ENCODE measurements at regions not wholly inside any gene's neighbourhood (a gene's known extent, or its start where the extent isn't known, plus 50 kb on each side); places are given as distances from the start of the nearest gene placed in this dataset.
A peak's percentile ranks its signal among the peaks of the same experiment; 100 is the strongest.

DNA sequence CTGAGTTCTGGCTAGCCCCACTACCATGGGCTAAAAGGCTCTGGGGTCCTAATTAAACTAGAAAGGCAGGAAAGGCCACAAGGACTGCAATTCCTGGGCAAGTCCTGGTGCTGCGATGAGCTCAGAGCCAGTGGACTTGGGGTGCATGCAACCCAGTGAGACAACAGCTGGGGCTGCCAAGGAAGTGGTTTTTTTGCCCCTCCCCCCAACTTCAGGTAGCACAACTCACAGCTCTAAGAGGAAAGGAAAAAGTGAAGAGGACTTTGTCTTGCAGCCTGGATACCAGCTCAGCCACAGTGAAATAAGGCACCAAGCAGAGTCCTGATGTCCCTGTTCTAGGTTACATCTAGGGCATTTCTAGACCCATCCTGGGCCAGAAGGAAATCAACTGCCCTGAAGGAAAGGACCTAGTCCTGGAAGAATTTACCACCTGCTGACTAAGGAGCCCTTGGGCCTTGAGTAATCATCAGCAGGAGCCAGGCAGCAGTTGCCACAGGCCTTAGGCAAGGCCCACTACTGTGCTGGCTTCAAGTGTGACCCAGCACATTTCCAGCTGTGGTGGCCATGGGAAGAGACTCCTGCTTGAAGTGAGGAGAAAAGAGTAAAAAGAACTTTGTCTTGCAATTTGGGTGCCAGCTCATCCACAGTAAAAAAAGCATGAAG lies 358.4 kb downstream of the BTBD3 start:
- Histone ChIP-seq H3K4me2 (no peak overlapping the region), H3K9me3 (replicated peaks in 1 of 11) (no peaks in the 10 kb centered on the region), H3K27me3 (no peaks in the 10 kb centered on the region), H3K4me1 (no peaks in the 10 kb centered on the region), H3K27ac (no peak overlapping the region), H3K36me3 (no peaks in the 10 kb centered on the region), H3K9ac (no peak overlapping the region), H4K20me1 (no peaks in the 10 kb centered on the region), H3K4me3 (no peak overlapping the region)
- TF ChIP-seq Cebpa-rat (IDR thresholded peaks at IDR 0.05): no peak

DNA sequence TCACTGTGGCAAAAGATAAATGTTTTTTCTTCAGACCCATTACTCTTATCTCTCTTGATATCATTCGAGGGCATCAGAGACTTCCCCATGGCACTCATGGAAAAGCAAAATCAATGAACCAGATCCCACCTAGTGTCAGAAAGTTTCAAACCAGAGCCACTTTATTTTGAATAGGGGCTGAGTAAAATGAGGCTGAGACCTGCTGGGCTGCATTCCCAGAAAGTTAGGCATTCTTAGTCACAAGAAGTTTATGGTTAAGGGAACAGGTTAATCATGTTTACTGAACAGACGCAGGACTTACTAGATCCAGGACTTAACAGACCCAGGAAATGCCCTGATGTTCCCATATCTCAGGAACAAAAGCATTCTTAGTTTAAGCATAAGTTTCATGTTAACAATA lies 369.9 kb downstream of the BTBD3 start:
- no peak overlapping the region for H3K4me2 ChIP-seq
- no peak for TF ChIP-seq Cebpa-rat (IDR thresholded peaks at IDR 0.05)
- no peak overlapping the region for H3K9ac ChIP-seq

DNA sequence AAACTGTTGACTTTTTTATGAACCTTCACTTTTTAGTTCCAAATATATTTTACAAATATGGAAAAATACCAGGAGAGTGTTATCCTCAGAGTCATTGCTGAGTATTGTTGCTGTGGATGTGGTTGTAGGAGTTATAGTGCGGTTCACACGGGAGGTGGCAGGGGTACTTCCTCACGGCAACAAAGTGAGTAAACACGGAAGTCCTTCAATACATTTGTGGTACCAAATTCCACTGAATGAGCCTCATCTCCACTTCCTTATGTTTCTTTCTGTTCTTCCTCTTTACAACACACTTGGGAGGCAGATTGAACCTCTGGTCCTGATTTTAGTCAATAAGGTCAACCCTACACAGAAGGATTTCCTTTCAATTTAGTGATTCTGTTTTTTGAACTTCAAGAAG lies 371.8 kb downstream of the BTBD3 start:
- TF ChIP-seq Cebpa-rat (IDR thresholded peaks at IDR 0.05): no peak
- no peaks in the 10 kb centered on the region for H3K27me3 ChIP-seq
- H3K27ac ChIP-seq: no peak overlapping the region
- H3K4me3 ChIP-seq: no peak overlapping the region
- peaks cover 0 to 10% (median 6%) of the 10 kb centered on the region in 11 experiments; a peak in 7 of 22 replicates for H3K9me3 ChIP-seq (replicated peaks in 1 of 11)
- H3K36me3 ChIP-seq: no peaks in the 10 kb centered on the region
- H3K4me1 ChIP-seq: no peaks in the 10 kb centered on the region
- H3K9ac ChIP-seq: no peak overlapping the region
- no peaks in the 10 kb centered on the region for H4K20me1 ChIP-seq
- no peak overlapping the region for H3K4me2 ChIP-seq

More for the DNA sequence above, 369.9 kb downstream of the BTBD3 start:
- H3K4me3 ChIP-seq: no peak overlapping the region
- H3K36me3 ChIP-seq: no peaks in the 10 kb centered on the region
- no peak overlapping the region for H3K27ac ChIP-seq
- peaks cover 0 to 9% (median 5%) of the 10 kb centered on the region in 11 experiments; a peak in 6 of 22 replicates for H3K9me3 ChIP-seq (replicated peaks in 1 of 11)
- H4K20me1 ChIP-seq: no peaks in the 10 kb centered on the region
- H3K27me3 ChIP-seq: no peaks in the 10 kb centered on the region
- no peaks in the 10 kb centered on the region for H3K4me1 ChIP-seq

DNA sequence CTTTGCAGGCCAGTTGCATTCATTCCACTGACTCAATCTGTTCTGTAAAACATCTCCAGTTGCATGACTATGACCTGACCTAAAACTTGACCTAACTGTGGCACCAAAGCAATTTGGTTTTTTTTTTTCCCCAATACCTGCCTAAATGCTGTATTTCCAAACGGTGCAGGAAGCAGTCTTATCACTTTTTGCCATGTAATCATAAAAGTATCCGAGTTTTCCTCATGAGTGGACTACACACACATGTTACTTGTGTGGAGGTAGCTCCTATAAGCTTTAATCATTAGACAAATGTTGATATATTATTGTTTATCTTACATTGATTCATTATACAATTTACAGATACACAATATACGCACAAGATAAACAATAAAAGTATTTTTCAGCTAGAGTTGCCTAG lies 373.7 kb downstream of the BTBD3 start:
- no peaks in the 10 kb centered on the region for H3K27me3 ChIP-seq
- no peaks in the 10 kb centered on the region for H3K4me1 ChIP-seq
- no peak overlapping the region for H3K4me2 ChIP-seq
- H3K27ac ChIP-seq: no peak overlapping the region
- H3K9me3 ChIP-seq (replicated peaks in 1 of 11): peaks cover 0 to 10% (median 6%) of the 10 kb centered on the region in 11 experiments; a peak in 7 of 22 replicates
- no peak overlapping the region for H3K9ac ChIP-seq
- no peaks in the 10 kb centered on the region for H4K20me1 ChIP-seq
- TF ChIP-seq Cebpa-rat (IDR thresholded peaks at IDR 0.05): no peak
- H3K36me3 ChIP-seq: no peaks in the 10 kb centered on the region
- H3K4me3 ChIP-seq: no peak overlapping the region

DNA sequence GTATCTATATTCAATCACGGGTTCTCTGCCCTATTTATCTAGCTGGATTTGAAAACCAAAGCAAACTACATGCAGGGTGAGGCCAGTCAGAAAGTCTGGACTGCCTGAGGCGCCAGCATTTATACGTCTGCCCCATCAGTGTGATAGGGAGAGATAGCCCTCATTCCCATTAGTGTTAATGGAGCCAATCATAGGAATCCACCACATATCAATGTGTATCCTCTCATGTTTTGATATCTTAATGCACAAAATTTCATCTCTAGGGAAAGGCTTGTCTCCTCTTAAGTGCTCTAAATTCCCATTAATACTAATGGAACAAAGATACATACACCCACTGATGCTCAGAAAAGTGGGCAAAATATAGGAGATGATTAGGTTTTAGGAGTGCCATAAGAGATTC lies 376.2 kb downstream of the BTBD3 start:
- H4K20me1 ChIP-seq: no peaks in the 10 kb centered on the region
- H3K27me3 ChIP-seq: no peaks in the 10 kb centered on the region
- H3K36me3 ChIP-seq: no peaks in the 10 kb centered on the region
- no peak overlapping the region for H3K27ac ChIP-seq
- H3K9ac ChIP-seq: no peak overlapping the region
- no peak overlapping the region for H3K4me3 ChIP-seq
- no peak for TF ChIP-seq Cebpa-rat (IDR thresholded peaks at IDR 0.05)
- H3K4me1 ChIP-seq: no peaks in the 10 kb centered on the region
- no peak overlapping the region for H3K4me2 ChIP-seq
- H3K9me3 ChIP-seq (replicated peaks in 1 of 11): peaks cover 16 to 34% (median 23%) of the 10 kb centered on the region in 11 experiments

DNA sequence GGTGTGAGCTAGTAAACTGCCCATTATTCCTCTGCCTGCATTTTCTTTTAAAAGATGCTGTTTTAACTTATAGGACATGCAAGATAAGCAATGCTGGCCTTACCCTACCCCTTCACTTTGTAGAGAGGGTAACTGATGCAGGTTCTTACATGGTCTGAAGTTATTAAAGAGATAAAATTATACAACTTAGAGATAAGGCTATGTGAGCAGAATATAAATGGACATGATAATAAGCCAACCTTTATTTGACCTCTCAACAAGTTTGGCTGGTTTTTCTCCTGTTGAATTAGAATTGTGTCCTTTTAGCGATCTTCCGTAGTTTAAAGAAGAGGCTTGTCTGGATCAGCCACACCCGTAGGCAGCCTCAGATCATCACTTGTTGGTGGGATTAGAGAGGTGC lies 377.0 kb downstream of the BTBD3 start:
- Histone ChIP-seq H3K9me3 (replicated peaks in 1 of 11) (peaks cover 23 to 42% (median 30%) of the 10 kb centered on the region in 11 experiments), H4K20me1 (no peaks in the 10 kb centered on the region), H3K27me3 (no peaks in the 10 kb centered on the region), H3K27ac (no peak overlapping the region), H3K4me1 (no peaks in the 10 kb centered on the region), H3K36me3 (no peaks in the 10 kb centered on the region), H3K9ac (no peak overlapping the region), H3K4me3 (no peak overlapping the region), H3K4me2 (no peak overlapping the region)
- TF ChIP-seq Cebpa-rat (IDR thresholded peaks at IDR 0.05): no peak

DNA sequence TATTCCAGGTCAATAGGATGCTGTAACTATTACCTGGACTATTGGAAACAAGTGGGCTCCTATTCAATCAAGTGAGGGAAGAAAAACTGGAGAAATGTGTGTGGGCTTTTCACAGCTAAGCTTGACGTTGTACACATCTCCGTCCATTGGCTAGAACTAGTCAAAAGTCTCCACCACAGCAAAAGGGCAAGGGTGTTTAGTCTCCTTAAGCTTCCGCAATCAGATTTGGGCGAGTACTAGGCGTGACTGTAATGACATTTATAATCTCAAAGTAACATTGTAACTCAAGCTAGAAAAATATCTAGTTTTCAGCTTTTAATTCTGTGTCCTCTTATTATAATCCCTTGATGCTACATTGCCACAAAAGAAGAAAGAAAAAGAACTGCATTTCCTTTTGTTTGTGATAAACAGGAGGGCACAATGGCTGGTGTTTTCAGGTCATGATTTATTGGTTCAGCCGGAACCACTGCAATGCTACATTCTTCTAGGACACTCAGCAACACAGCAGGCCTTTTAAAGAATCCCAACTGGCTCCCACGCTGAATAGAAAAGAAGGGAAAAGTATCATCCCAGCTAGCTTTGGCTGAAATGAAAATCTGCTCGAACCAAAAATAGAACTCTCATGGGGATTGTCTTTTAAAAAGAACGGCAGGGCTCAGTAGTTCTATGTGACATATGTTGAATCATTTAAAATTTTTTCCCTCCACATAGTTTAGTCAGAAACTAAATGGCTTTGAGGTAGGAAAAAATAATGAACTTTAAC lies 387.7 kb downstream of the BTBD3 start:
- H3K27me3 ChIP-seq: no peaks in the 10 kb centered on the region
- no peak overlapping the region for H3K4me3 ChIP-seq
- no peak overlapping the region for H3K27ac ChIP-seq
- no peak for TF ChIP-seq Cebpa-rat (IDR thresholded peaks at IDR 0.05)
- H3K9me3 ChIP-seq (replicated peaks in 1 of 11): peaks cover 0 to 16% (median 12%) of the 10 kb centered on the region in 11 experiments; a peak in 16 of 22 replicates
- H3K4me1 ChIP-seq: peaks cover 0 to 13% (median 9%) of the 10 kb centered on the region in 10 experiments; a peak in 12 of 20 replicates
- no peak overlapping the region for H3K9ac ChIP-seq
- no peaks in the 10 kb centered on the region for H4K20me1 ChIP-seq
- peak overlapping the region in 8 of 11 experiments; percentile 18 to 65 (median 45); a peak in 14 of 22 replicates for H3K4me2 ChIP-seq
- no peaks in the 10 kb centered on the region for H3K36me3 ChIP-seq

DNA sequence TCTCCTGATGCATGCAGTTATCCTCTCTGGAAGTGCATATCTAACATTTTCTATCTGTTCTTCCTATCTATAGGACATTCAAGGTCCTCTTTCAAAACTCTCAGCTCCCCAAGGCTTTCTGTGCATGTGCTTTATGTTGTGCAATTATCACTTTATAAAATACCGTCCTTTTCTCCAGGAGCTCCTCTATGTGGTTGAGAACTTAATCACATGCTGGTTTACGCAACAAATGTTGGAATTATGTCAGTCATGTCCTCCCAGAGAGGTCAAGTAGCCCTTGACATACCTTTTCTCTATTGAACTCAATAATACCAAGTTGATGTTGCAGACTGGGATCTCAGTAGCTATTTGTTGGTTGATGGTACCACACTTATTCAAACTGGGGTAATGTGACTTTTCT lies 388.4 kb downstream of the BTBD3 start:
- Histone ChIP-seq H3K9ac (no peak overlapping the region), H3K4me1 (peaks cover 0 to 13% (median 9%) of the 10 kb centered on the region in 10 experiments; a peak in 12 of 20 replicates), H3K4me2 (peak overlapping the region in 7 of 11 experiments; percentile 18 to 65 (median 46); a peak in 12 of 22 replicates), H3K36me3 (no peaks in the 10 kb centered on the region), H3K27me3 (no peaks in the 10 kb centered on the region), H3K9me3 (replicated peaks in 1 of 11) (peaks cover 0 to 16% (median 12%) of the 10 kb centered on the region in 11 experiments; a peak in 16 of 22 replicates), H3K4me3 (no peak overlapping the region), H4K20me1 (no peaks in the 10 kb centered on the region), H3K27ac (no peak overlapping the region)
- TF ChIP-seq Cebpa-rat (IDR thresholded peaks at IDR 0.05): no peak

DNA sequence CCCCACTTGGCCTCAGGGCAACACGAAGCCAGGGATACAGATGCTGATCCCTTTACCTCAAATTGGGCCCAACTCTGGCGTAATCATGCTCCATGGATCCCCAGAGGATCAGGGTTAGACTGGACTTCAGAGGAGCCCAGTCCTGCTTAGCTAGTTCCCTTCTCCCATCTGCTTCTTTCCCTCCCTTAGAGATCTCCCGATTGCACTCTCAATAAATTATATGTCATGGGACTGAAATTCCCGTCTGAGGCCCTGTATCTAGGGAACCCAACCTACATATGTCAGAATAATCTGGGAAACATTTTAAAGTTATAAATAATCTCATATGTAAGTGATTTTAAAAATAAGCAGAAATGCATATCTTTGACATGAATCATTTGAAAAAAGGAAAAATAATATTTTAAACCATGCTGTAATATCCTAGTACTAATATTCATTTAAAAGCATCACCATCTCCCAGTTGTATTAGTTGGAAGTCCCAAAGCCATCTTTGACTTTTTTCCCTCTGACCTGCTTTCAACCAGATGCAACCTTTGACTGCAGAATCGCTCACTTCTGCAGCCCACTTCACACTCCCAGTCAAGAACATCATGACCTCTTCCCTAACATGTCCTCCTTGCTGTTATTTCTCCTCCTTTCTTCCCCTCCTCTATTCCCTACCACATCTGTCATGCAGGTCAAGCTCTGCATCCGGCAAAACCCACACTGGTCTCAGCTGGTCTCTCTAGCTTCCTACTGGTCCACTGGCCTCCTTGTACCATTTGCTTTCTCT lies 393.6 kb downstream of the BTBD3 start:
- no peak overlapping the region for H3K9ac ChIP-seq
- no peak overlapping the region for H3K4me2 ChIP-seq
- no peak for TF ChIP-seq Cebpa-rat (IDR thresholded peaks at IDR 0.05)
- H3K4me3 ChIP-seq: no peak overlapping the region
- H3K9me3 ChIP-seq (replicated peaks in 1 of 11): 0 out of 22 replicates have a peak, but pooled peaks cover 0 to 3% (median 0%) of the 10 kb centered on the region in 11 experiments
- H4K20me1 ChIP-seq: no peaks in the 10 kb centered on the region
- H3K4me1 ChIP-seq: 0 out of 20 replicates have a peak, but pooled peaks cover 0 to under 1% (median 0%) of the 10 kb centered on the region in 10 experiments
- no peaks in the 10 kb centered on the region for H3K36me3 ChIP-seq
- H3K27ac ChIP-seq: no peak overlapping the region
- no peaks in the 10 kb centered on the region for H3K27me3 ChIP-seq

Measured in BLaER1 treated with 17β-estradiol and CSF1 and Interleukin-3, amounts not matched to agents 10 nM and 100 nM (cell line).